Activated naive CD4-positive, alpha-beta T cell treated with anti-CD3 and anti-CD28 coated beads for 36 hours (primary cell): ENCODE measurements at regions not wholly inside any gene's neighbourhood (a gene's known extent, or its start where the extent isn't known, plus 50 kb on each side); places are given as distances from the start of the nearest gene placed in this dataset.

ENCODE experiments used
- CTCF ChIA-PET: fragments of 350-600 bp; sonication (Branson Sonifier 250); formaldehyde crosslinking; loops from one replicate; lab custom pipeline; 2021; ENCODE audit warnings: antibody characterized with exemption; lab: Charles Lee
- DNase-seq: peaks from one replicate; pipeline ENCODE4 v3.0.0-alpha.2; 2020
- H3K27ac Mint-ChIP-seq: one replicate; pipeline ENCODE4 v1.8.0; 2021; ENCODE audit warnings: mild to moderate bottlenecking, mixed read lengths
- H3K27me3 Mint-ChIP-seq: one replicate; pipeline ENCODE4 v1.8.0; 2021; ENCODE audit warnings: low read depth, mixed read lengths
- H3K36me3 Mint-ChIP-seq: one replicate; pipeline ENCODE4 v1.8.0; 2021; ENCODE audit warnings: low read depth, mixed read lengths
- H3K4me1 Mint-ChIP-seq: one replicate; pipeline ENCODE4 v1.8.0; 2021; ENCODE audit warnings: low read depth, mixed read lengths
- H3K4me3 Mint-ChIP-seq: one replicate; pipeline ENCODE4 v1.8.0; 2021; ENCODE audit warnings: mild to moderate bottlenecking, moderate library complexity, mixed read lengths
- H3K9me3 Mint-ChIP-seq: one replicate; pipeline ENCODE4 v1.8.0; 2021; ENCODE audit warnings: mixed read lengths
- intact Hi-C: fragments of 100-400 bp; cut with micrococcal nuclease; formaldehyde crosslinking; loops from one replicate; pipeline ENCODE4 v1.15.1; 2023

GRCh38 chr16:86368261-86368660 is 142.1 kb upstream of the FOXF1 start:
- CTCF ChIA-PET: interaction anchor here (0.6 kb wide), 1 partner anchor 695 kb away, joined by 6 read pairs; no protein-coding TSS in a partner anchor
- H3K27me3 Mint-ChIP-seq: peaks cover 3% of the 10 kb centered on the region
- no peak for DNase-seq
- intact Hi-C loops: no loop called here
- no peaks in the 10 kb centered on the region for H3K9me3 Mint-ChIP-seq
- no peak overlapping the region for H3K4me3 Mint-ChIP-seq
- no peaks in the 10 kb centered on the region for H3K36me3 Mint-ChIP-seq
- no peak overlapping the region for H3K27ac Mint-ChIP-seq
- no peaks in the 10 kb centered on the region for H3K4me1 Mint-ChIP-seq

- intact Hi-C loops: no loop called here
- no peaks in the 10 kb centered on the region for H3K4me1 Mint-ChIP-seq
- no peak overlapping the region for H3K27ac Mint-ChIP-seq
- peaks cover 3% of the 10 kb centered on the region for H3K9me3 Mint-ChIP-seq
- DNase-seq: no peak
- CTCF ChIA-PET: no interaction called here
- H3K27me3 Mint-ChIP-seq: peaks cover 3% of the 10 kb centered on the region
- H3K36me3 Mint-ChIP-seq: no peaks in the 10 kb centered on the region
- no peak overlapping the region for H3K4me3 Mint-ChIP-seq
Observed at GRCh38 chr16:86370062-86370461, 140.3 kb upstream of the FOXF1 start.

- no peak for DNase-seq
- H3K27me3 Mint-ChIP-seq: peaks cover 3% of the 10 kb centered on the region
- intact Hi-C loops: no loop called here
- peaks cover 3% of the 10 kb centered on the region for H3K9me3 Mint-ChIP-seq
- no peak overlapping the region for H3K4me3 Mint-ChIP-seq
- no peaks in the 10 kb centered on the region for H3K36me3 Mint-ChIP-seq
- H3K4me1 Mint-ChIP-seq: no peaks in the 10 kb centered on the region
- no peak overlapping the region for H3K27ac Mint-ChIP-seq
- CTCF ChIA-PET: no interaction called here
Observed at GRCh38 chr16:86371083-86371803, 139.1 kb upstream of the FOXF1 start.

- H3K9me3 Mint-ChIP-seq: peaks cover 3% of the 10 kb centered on the region
- H3K27me3 Mint-ChIP-seq: peaks cover 3% of the 10 kb centered on the region
- CTCF ChIA-PET: interaction anchor here (0.5 to 0.8 kb wide), 2 partner anchors 21 to 148 kb away, joined by 3 read pairs; no protein-coding TSS in a partner anchor
- H3K36me3 Mint-ChIP-seq: no peaks in the 10 kb centered on the region
- no peaks in the 10 kb centered on the region for H3K4me1 Mint-ChIP-seq
- intact Hi-C loops: no loop called here
- no peak overlapping the region for H3K4me3 Mint-ChIP-seq
- H3K27ac Mint-ChIP-seq: no peak overlapping the region
- no peak for DNase-seq
Observed at GRCh38 chr16:86372193-86372592, 138.1 kb upstream of the FOXF1 start.

- no peaks in the 10 kb centered on the region for H3K4me1 Mint-ChIP-seq
- CTCF ChIA-PET: interaction anchor here (0.8 kb wide), 1 partner anchor 20 kb away, joined by 3 read pairs; no protein-coding TSS in a partner anchor
- H3K27me3 Mint-ChIP-seq: peaks cover 3% of the 10 kb centered on the region
- intact Hi-C loops: no loop called here
- DNase-seq: no peak
- no peaks in the 10 kb centered on the region for H3K36me3 Mint-ChIP-seq
- peaks cover 3% of the 10 kb centered on the region for H3K9me3 Mint-ChIP-seq
- no peak overlapping the region for H3K27ac Mint-ChIP-seq
- H3K4me3 Mint-ChIP-seq: no peak overlapping the region
Observed at GRCh38 chr16:86373276-86373901, 136.9 kb upstream of the FOXF1 start.

GRCh38 chr16:86374603-86375130 is 135.7 kb upstream of the FOXF1 start:
- Mint-ChIP-seq H3K27ac (no peak overlapping the region), H3K9me3 (peaks cover 3% of the 10 kb centered on the region), H3K4me3 (no peak overlapping the region), H3K27me3 (peaks cover 3% of the 10 kb centered on the region), H3K4me1 (no peaks in the 10 kb centered on the region), H3K36me3 (no peaks in the 10 kb centered on the region)
- intact Hi-C loops: no loop called here
- DNase-seq: no peak
- CTCF ChIA-PET: no interaction called here

GRCh38 chr16:86375364-86375763 is 135.0 kb upstream of the FOXF1 start:
- Mint-ChIP-seq H3K27me3 (peaks cover 3% of the 10 kb centered on the region), H3K9me3 (peaks cover 3% of the 10 kb centered on the region), H3K27ac (no peak overlapping the region), H3K4me3 (no peak overlapping the region), H3K4me1 (no peaks in the 10 kb centered on the region), H3K36me3 (no peaks in the 10 kb centered on the region)
- intact Hi-C loops: no loop called here
- CTCF ChIA-PET: no interaction called here
- no peak for DNase-seq

- no peaks in the 10 kb centered on the region for H3K36me3 Mint-ChIP-seq
- H3K9me3 Mint-ChIP-seq: peaks cover 3% of the 10 kb centered on the region
- no peak for DNase-seq
- H3K27me3 Mint-ChIP-seq: peaks cover 3% of the 10 kb centered on the region
- CTCF ChIA-PET: no interaction called here
- no peaks in the 10 kb centered on the region for H3K4me1 Mint-ChIP-seq
- intact Hi-C loops: no loop called here
- H3K27ac Mint-ChIP-seq: no peak overlapping the region
- H3K4me3 Mint-ChIP-seq: no peak overlapping the region
Observed at GRCh38 chr16:86375851-86376250, 134.5 kb upstream of the FOXF1 start.

GRCh38 chr16:86376837-86377236 is 133.5 kb upstream of the FOXF1 start:
- Mint-ChIP-seq H3K4me3 (no peak overlapping the region), H3K9me3 (peaks cover 3% of the 10 kb centered on the region), H3K27ac (no peak overlapping the region), H3K36me3 (no peaks in the 10 kb centered on the region), H3K27me3 (peaks cover 6% of the 10 kb centered on the region), H3K4me1 (no peaks in the 10 kb centered on the region)
- intact Hi-C loops: no loop called here
- DNase-seq: no peak
- CTCF ChIA-PET: interaction anchor here (0.8 kb wide), 1 partner anchor 19 kb away, joined by 4 read pairs; no protein-coding TSS in a partner anchor

- CTCF ChIA-PET: interaction anchor here (0.8 kb wide), 1 partner anchor 19 kb away, joined by 4 read pairs; no protein-coding TSS in a partner anchor
- peaks cover 3% of the 10 kb centered on the region for H3K27me3 Mint-ChIP-seq
- no peak overlapping the region for H3K27ac Mint-ChIP-seq
- no peaks in the 10 kb centered on the region for H3K36me3 Mint-ChIP-seq
- no peaks in the 10 kb centered on the region for H3K4me1 Mint-ChIP-seq
- no peak for DNase-seq
- intact Hi-C loops: no loop called here
- H3K9me3 Mint-ChIP-seq: peaks cover 3% of the 10 kb centered on the region
- H3K4me3 Mint-ChIP-seq: no peak overlapping the region
Observed at GRCh38 chr16:86377251-86378022, 132.9 kb upstream of the FOXF1 start.

GRCh38 chr16:86378128-86378527 is 132.2 kb upstream of the FOXF1 start:
- Mint-ChIP-seq H3K4me3 (no peak overlapping the region), H3K9me3 (peaks cover 3% of the 10 kb centered on the region), H3K27me3 (peaks cover 7% of the 10 kb centered on the region), H3K27ac (no peak overlapping the region), H3K36me3 (no peaks in the 10 kb centered on the region), H3K4me1 (no peaks in the 10 kb centered on the region)
- CTCF ChIA-PET: no interaction called here
- DNase-seq: no peak
- intact Hi-C loops: no loop called here

- H3K4me1 Mint-ChIP-seq: no peaks in the 10 kb centered on the region
- H3K4me3 Mint-ChIP-seq: no peak overlapping the region
- DNase-seq: no peak
- H3K27me3 Mint-ChIP-seq: peaks cover 10% of the 10 kb centered on the region
- intact Hi-C loops: no loop called here
- H3K27ac Mint-ChIP-seq: no peak overlapping the region
- H3K36me3 Mint-ChIP-seq: no peaks in the 10 kb centered on the region
- CTCF ChIA-PET: no interaction called here
- peaks cover 2% of the 10 kb centered on the region for H3K9me3 Mint-ChIP-seq
Observed at GRCh38 chr16:86378831-86379504, 131.4 kb upstream of the FOXF1 start.
